ENCODE measurements at regions not wholly inside any gene's neighbourhood (a gene's known extent, or its start where the extent isn't known, plus 50 kb on each side); places are given as distances from the start of the nearest gene placed in this dataset.

DNA sequence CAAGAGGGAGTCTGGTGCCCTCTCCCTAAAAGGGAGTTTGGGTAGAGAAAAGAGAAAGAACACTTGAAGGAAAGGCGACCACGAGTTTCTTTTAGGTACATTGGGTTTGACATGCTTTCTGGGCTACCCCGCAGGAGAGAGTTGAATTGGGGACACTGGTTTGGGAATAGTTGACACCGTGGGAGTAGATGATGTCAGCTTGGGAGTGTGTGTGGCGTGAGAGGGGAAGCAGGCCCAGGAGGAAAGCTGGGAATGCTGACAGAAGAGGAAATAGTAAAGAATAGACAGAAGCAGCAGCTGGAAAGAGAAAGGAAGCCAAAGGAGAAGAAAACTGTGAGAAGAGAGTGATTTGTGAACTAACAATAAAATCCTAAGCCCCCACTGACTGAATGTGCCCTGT, 442.9 kb downstream of the DYNC2H1 start:
- TF ChIP-seq POLR2A (IDR thresholded peaks at IDR 0.05) = no peak
- TF ChIP-seq, protein P1, sequence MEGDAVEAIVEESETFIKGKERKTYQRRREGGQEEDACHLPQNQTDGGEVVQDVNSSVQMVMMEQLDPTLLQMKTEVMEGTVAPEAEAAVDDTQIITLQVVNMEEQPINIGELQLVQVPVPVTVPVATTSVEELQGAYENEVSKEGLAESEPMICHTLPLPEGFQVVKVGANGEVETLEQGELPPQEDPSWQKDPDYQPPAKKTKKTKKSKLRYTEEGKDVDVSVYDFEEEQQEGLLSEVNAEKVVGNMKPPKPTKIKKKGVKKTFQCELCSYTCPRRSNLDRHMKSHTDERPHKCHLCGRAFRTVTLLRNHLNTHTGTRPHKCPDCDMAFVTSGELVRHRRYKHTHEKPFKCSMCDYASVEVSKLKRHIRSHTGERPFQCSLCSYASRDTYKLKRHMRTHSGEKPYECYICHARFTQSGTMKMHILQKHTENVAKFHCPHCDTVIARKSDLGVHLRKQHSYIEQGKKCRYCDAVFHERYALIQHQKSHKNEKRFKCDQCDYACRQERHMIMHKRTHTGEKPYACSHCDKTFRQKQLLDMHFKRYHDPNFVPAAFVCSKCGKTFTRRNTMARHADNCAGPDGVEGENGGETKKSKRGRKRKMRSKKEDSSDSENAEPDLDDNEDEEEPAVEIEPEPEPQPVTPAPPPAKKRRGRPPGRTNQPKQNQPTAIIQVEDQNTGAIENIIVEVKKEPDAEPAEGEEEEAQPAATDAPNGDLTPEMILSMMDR (IDR thresholded peaks at IDR 0.05) = no peak

Data from lower leg skin (tissue), 3 donors.